ENCODE measurements at regions not wholly inside any gene's neighbourhood (a gene's known extent, or its start where the extent isn't known, plus 50 kb on each side); places are given as distances from the start of the nearest gene placed in this dataset.
A peak's percentile ranks its signal among the peaks of the same experiment; 100 is the strongest.

DNA sequence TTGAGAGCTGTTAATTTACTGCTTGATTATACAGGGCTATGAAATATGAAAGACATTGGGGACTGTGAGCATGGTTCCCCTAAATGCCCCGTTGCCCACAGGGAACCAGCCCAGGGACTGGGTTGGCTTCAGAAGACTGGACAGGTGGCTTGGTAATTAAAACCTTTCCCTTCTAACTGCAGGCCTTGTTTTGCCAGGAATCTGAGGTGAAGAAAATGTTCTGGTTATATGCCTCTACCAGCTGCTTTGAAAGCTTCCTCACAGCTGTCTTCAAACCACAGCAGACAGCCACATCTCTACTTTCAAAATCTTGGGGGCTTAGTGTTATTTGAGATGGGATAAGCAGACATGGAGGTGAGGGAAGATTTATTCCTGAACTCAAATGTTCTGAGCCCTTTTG, 153.3 kb upstream of the SPRY4 start:
- peaks cover 2% of the 10 kb centered on the region for H3K27me3 Mint-ChIP-seq (ENCODE audit: unreplicated experiment)
- no peak overlapping the region for H3K27ac Mint-ChIP-seq (ENCODE audit: unreplicated experiment)
- peaks cover 10% of the 10 kb centered on the region for H3K9me3 Mint-ChIP-seq (ENCODE audit: unreplicated experiment)
- TF ChIP-seq, protein P1, sequence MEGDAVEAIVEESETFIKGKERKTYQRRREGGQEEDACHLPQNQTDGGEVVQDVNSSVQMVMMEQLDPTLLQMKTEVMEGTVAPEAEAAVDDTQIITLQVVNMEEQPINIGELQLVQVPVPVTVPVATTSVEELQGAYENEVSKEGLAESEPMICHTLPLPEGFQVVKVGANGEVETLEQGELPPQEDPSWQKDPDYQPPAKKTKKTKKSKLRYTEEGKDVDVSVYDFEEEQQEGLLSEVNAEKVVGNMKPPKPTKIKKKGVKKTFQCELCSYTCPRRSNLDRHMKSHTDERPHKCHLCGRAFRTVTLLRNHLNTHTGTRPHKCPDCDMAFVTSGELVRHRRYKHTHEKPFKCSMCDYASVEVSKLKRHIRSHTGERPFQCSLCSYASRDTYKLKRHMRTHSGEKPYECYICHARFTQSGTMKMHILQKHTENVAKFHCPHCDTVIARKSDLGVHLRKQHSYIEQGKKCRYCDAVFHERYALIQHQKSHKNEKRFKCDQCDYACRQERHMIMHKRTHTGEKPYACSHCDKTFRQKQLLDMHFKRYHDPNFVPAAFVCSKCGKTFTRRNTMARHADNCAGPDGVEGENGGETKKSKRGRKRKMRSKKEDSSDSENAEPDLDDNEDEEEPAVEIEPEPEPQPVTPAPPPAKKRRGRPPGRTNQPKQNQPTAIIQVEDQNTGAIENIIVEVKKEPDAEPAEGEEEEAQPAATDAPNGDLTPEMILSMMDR (IDR thresholded peaks at IDR 0.05; ENCODE audit: partially characterized antibody, unreplicated experiment): no peak
- H3K4me3 Mint-ChIP-seq (ENCODE audit: unreplicated experiment): no peak overlapping the region
- no peak for DNase-seq
- peaks cover 12% of the 10 kb centered on the region for H3K4me1 Mint-ChIP-seq (ENCODE audit: low read depth, unreplicated experiment)
- no peaks in the 10 kb centered on the region for H3K36me3 Mint-ChIP-seq (ENCODE audit: unreplicated experiment)

DNA sequence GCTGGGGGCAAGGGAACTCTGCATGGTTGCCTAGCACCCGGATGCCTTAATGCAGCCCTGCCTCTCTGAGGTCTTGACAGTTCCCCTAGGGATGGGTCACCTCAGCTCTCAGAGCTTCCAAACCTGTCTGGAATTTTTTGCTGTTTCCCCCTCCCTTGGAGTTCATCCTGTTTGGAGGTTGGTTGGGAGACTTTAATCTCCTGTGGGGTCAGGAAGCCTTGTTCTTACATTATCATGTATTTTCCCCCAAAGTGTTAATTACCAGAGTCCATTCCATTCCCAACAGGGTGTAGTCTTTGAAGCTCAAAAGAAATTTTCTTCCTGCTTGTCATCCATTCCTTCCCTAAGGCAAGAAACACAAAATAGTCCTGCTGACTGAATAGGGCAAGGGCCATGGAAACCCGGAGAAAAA, 150.3 kb upstream of the SPRY4 start:
- Mint-ChIP-seq H3K4me1 (ENCODE audit: low read depth, unreplicated experiment) (peaks cover 10% of the 10 kb centered on the region), H3K36me3 (ENCODE audit: unreplicated experiment) (no peaks in the 10 kb centered on the region), H3K27me3 (ENCODE audit: unreplicated experiment) (peaks cover 2% of the 10 kb centered on the region), H3K27ac (ENCODE audit: unreplicated experiment) (no peak overlapping the region), H3K4me3 (ENCODE audit: unreplicated experiment) (peak overlapping the region; percentile 1), H3K9me3 (ENCODE audit: unreplicated experiment) (peaks cover 10% of the 10 kb centered on the region)
- DNase-seq: no peak
- TF ChIP-seq, protein P1 (IDR thresholded peaks at IDR 0.05; ENCODE audit: partially characterized antibody, unreplicated experiment): no peak

DNA sequence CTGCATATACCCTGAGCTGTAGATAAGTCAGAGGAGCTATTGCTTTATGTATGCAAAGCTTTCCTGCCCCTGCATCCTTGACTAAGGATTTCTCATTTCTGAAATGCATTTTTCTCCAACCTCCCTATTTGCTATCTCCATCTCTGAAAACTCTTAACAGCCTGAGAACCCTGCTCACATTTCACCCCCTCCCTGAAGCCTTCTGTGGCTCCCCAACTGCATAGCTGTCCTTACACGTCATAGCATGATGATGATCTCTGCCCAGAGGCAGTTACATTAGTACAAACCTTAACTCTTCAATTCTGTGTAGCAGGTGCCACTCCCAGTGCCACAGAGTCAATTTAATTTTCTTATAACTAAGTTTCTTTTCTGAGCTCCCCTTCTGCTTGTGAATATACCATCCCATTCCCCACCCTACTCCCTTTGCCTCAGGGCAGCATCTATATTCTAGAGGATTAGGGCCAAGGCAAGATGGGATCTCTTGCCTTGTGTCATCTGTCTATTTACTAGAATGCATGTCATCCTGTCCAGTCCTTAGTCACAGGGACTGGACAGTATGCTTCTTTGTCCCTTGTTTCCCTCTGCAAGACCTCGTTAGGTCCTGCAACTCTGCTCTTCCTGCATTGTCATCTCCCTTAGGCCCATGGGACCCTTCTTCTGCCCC, 149.7 kb upstream of the SPRY4 start:
- Mint-ChIP-seq H3K27me3 (ENCODE audit: unreplicated experiment) (peaks cover 1% of the 10 kb centered on the region), H3K27ac (ENCODE audit: unreplicated experiment) (no peak overlapping the region), H3K4me3 (ENCODE audit: unreplicated experiment) (no peak overlapping the region)

DNA sequence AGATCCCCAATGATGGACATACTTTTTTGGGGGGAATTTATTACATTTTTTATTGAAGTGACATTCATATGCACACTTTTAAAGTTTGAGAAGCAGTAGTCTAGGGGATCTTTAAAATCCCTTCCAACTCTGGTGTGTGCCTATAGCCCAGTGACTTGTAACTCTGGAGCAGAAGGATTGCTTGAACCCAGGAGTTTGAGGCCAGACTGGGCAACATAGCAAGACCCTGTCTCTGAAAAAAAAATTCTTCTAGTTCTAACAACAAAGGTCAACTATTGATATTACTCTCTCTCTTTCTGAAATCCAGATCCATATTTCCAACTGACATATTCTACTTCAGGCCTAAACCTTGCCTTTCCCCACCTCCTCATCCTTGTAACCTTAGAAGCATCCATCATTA, 148.2 kb upstream of the SPRY4 start:
- TF ChIP-seq, protein P1 (IDR thresholded peaks at IDR 0.05; ENCODE audit: partially characterized antibody, unreplicated experiment): no peak
- H3K27ac Mint-ChIP-seq (ENCODE audit: unreplicated experiment): no peak overlapping the region
- peaks cover 2% of the 10 kb centered on the region for H3K9me3 Mint-ChIP-seq (ENCODE audit: unreplicated experiment)
- H3K27me3 Mint-ChIP-seq (ENCODE audit: unreplicated experiment): no peaks in the 10 kb centered on the region
- peaks cover 10% of the 10 kb centered on the region for H3K4me1 Mint-ChIP-seq (ENCODE audit: low read depth, unreplicated experiment)
- H3K4me3 Mint-ChIP-seq (ENCODE audit: unreplicated experiment): no peak overlapping the region
- no peaks in the 10 kb centered on the region for H3K36me3 Mint-ChIP-seq (ENCODE audit: unreplicated experiment)
- no peak for DNase-seq

More for the DNA sequence above, 149.7 kb upstream of the SPRY4 start:
- no peak for DNase-seq
- Mint-ChIP-seq H3K4me1 (ENCODE audit: low read depth, unreplicated experiment) (peaks cover 10% of the 10 kb centered on the region), H3K36me3 (ENCODE audit: unreplicated experiment) (no peaks in the 10 kb centered on the region), H3K9me3 (ENCODE audit: unreplicated experiment) (peaks cover 6% of the 10 kb centered on the region)
- TF ChIP-seq, protein P1 (IDR thresholded peaks at IDR 0.05; ENCODE audit: partially characterized antibody, unreplicated experiment): no peak

DNA sequence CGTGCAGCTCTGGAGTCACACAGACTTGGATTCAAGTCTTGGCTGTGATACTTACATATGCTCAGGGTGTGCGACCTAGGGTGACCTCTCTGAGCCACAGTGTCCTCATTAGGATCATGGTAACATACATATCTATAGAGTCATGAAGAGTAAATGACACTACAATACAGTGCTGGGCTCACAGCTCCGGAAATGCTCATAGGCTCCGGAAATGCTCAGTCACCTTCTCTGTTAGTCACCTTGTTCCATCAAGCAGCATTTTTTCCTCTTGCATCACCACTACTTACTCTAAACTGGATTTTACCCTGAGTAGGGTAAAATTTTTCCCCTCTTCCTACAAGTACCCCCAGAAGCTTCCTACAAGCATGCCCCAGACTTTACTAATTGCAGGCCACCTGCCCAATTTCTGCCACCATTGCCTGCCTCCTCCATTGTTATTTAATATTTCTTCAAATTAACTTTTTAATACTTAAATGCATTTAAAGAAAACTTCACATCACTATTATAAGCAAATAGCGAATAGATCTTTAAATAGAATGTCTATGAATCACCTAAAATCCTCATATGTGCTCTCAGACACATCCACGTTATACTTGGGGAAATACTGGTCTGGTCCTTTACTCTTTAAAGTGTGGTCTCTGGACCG, 147.6 kb upstream of the SPRY4 start:
- TF ChIP-seq, protein P1 (IDR thresholded peaks at IDR 0.05; ENCODE audit: partially characterized antibody, unreplicated experiment): no peak
- H3K36me3 Mint-ChIP-seq (ENCODE audit: unreplicated experiment): no peaks in the 10 kb centered on the region
- peaks cover 2% of the 10 kb centered on the region for H3K9me3 Mint-ChIP-seq (ENCODE audit: unreplicated experiment)
- H3K4me1 Mint-ChIP-seq (ENCODE audit: low read depth, unreplicated experiment): peaks cover 10% of the 10 kb centered on the region
- H3K4me3 Mint-ChIP-seq (ENCODE audit: unreplicated experiment): no peak overlapping the region
- H3K27me3 Mint-ChIP-seq (ENCODE audit: unreplicated experiment): no peaks in the 10 kb centered on the region
- H3K27ac Mint-ChIP-seq (ENCODE audit: unreplicated experiment): no peak overlapping the region
- DNase-seq: no peak
